PC-9 (cell line): ENCODE measurements at regions not wholly inside any gene's neighbourhood (a gene's known extent, or its start where the extent isn't known, plus 50 kb on each side); places are given as distances from the start of the nearest gene placed in this dataset.

Experiments
- BruUV-seq: library from RNA; stranded (reverse); fragments of 400-500 nt; replicated peaks from 2 replicates; lab custom pipeline; 2021; lab: Mats Ljungman, UMichigan
- CTCF ChIA-PET: fragments of 300-600 bp; sonication (Branson Sonifier 250); formaldehyde crosslinking; loops from one replicate; lab custom pipeline; 2022; ENCODE audit warnings: antibody characterized with exemption; lab: Charles Lee
- POLR2A ChIA-PET: fragments of 300-600 bp; sonication (Branson Sonifier 250); formaldehyde crosslinking; loops from one replicate; lab custom pipeline; 2022; ENCODE audit warnings: antibody characterized with exemption; ENCODE audit not compliant: unreplicated experiment; lab: Charles Lee
- DNase-seq, 2 experiments: peaks; one replicate each; pipeline versions ENCODE4 v3.0.0 to v3.0.0-alpha.2; 2015 to 2022; ENCODE audit warnings: mixed read lengths in 1 of 2
- H2AFZ ChIP-seq: fragments of 200-600 bp; sonication (generic); 2 replicates; pipeline ENCODE4 v1.8.1; 2017; ENCODE audit warnings: antibody characterized with exemption
- H3F3A ChIP-seq: fragments of 200-600 bp; sonication (generic); 2 replicates; pipeline ENCODE4 v1.8.1; 2017; ENCODE audit warnings: antibody characterized with exemption, mild to moderate bottlenecking, low read depth; ENCODE audit not compliant: insufficient read depth
- H3K27ac ChIP-seq: fragments of 200-600 bp; sonication (generic); 2 replicates; pipeline ENCODE4 v1.6.1; 2016; ENCODE audit warnings: mixed run types
- H3K27me3 ChIP-seq: fragments of 200-600 bp; sonication (generic); 2 replicates; pipeline ENCODE4 v1.6.1; 2016; ENCODE audit warnings: low read depth, mixed run types; ENCODE audit not compliant: insufficient read depth
- H3K36me3 ChIP-seq: fragments of 200-600 bp; sonication (generic); 2 replicates; pipeline ENCODE4 v1.6.1; 2016; ENCODE audit warnings: low read depth, mixed run types
- H3K4me1 ChIP-seq: fragments of 200-600 bp; sonication (generic); replicated peaks from 2 replicates; pipeline ENCODE4 v1.6.1; 2016; ENCODE audit warnings: mixed run types; ENCODE audit not compliant: insufficient read depth
- H3K4me2 ChIP-seq: fragments of 200-600 bp; sonication (generic); 2 replicates; pipeline ENCODE4 v1.6.1; 2017; ENCODE audit warnings: mixed run types
- H3K4me3 ChIP-seq: fragments of 200-600 bp; sonication (generic); 2 replicates; pipeline ENCODE4 v1.6.1; 2016; ENCODE audit warnings: mixed run types
- H3K79me2 ChIP-seq: fragments of 200-600 bp; sonication (generic); 2 replicates; pipeline ENCODE4 v1.6.1; 2017; ENCODE audit warnings: low read depth, mixed run types
- H3K9me2 ChIP-seq: fragments of 200-600 bp; sonication (generic); 2 replicates; pipeline ENCODE4 v1.8.1; 2017; ENCODE audit warnings: mild to moderate bottlenecking; ENCODE audit not compliant: insufficient read depth
- H3K9me3 ChIP-seq: fragments of 200-600 bp; sonication (generic); 2 replicates; pipeline ENCODE4 v1.8.1; 2016; ENCODE audit warnings: low read depth; ENCODE audit not compliant: insufficient read depth
- H4K20me1 ChIP-seq: fragments of 200-600 bp; sonication (generic); 2 replicates; pipeline ENCODE4 v1.8.1; 2017; ENCODE audit not compliant: insufficient read depth
- EZH2 ChIP-seq: fragments of 200-600 bp; sonication (generic); IDR thresholded peaks from 2 replicates; pipeline ENCODE4 v1.8.0; 2017; ENCODE audit warnings: antibody characterized with exemption, low read depth
- intact Hi-C: fragments of 100-400 bp; cut with micrococcal nuclease; formaldehyde crosslinking; loops from one replicate; pipeline ENCODE4 v1.10.0; 2022; ENCODE audit not compliant: unreplicated experiment
- TF ChIP-seq, protein P1 (sequence below): fragments of 200-600 bp; sonication (generic); conservative IDR thresholded peaks from 2 replicates; pipeline ENCODE4 v1.6.1; 2017; ENCODE audit warnings: mixed run types, antibody characterized with exemption, mild to moderate bottlenecking, moderate library complexity

DNA sequence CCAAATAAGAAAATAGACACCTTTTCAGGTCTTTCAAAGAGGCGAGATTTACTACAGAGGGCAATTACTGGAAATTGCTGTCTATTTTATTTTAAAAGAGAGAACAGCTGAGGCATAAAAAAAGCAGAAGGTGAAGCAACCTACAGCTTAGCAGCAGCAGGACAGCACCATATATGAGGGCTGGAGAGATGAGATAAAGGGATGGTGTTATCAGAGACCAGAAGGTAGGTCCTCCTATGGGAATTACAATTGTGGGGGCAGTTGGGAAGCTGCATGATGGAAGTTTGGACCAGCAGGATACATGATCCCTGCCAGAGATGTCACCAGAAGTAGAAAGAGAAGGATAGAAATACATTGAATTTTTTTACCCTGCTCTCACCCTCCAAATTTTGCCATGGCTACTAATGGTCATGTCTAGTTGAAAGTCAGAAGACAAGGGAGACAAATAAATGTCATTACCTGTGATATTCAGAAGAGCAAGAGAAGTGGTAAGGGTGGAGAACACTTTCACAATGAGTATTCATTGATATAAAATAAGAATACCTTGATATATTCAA lies 77.2 kb upstream of the CALCR start:
- Histone ChIP-seq H3K4me3 (no peak overlapping the region), H3K27ac (no peak overlapping the region), H3K27me3 (no peaks in the 10 kb centered on the region), H3K9me2 (no peaks in the 10 kb centered on the region), H3K4me1 (no peaks in the 10 kb centered on the region), H2AFZ (no peak overlapping the region), H3K36me3 (no peaks in the 10 kb centered on the region), H3K9me3 (no peaks in the 10 kb centered on the region), H4K20me1 (no peaks in the 10 kb centered on the region), H3K79me2 (no peaks in the 10 kb centered on the region), H3F3A (no peaks in the 10 kb centered on the region), H3K4me2 (no peak overlapping the region)
- POLR2A ChIA-PET = no interaction called here
- no peak for DNase-seq
- intact Hi-C loops = no loop called here
- CTCF ChIA-PET = no interaction called here
- TF ChIP-seq, protein P1, sequence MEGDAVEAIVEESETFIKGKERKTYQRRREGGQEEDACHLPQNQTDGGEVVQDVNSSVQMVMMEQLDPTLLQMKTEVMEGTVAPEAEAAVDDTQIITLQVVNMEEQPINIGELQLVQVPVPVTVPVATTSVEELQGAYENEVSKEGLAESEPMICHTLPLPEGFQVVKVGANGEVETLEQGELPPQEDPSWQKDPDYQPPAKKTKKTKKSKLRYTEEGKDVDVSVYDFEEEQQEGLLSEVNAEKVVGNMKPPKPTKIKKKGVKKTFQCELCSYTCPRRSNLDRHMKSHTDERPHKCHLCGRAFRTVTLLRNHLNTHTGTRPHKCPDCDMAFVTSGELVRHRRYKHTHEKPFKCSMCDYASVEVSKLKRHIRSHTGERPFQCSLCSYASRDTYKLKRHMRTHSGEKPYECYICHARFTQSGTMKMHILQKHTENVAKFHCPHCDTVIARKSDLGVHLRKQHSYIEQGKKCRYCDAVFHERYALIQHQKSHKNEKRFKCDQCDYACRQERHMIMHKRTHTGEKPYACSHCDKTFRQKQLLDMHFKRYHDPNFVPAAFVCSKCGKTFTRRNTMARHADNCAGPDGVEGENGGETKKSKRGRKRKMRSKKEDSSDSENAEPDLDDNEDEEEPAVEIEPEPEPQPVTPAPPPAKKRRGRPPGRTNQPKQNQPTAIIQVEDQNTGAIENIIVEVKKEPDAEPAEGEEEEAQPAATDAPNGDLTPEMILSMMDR = no peak
- TF ChIP-seq EZH2 = no peak
- BruUV-seq = no TSS peak

DNA sequence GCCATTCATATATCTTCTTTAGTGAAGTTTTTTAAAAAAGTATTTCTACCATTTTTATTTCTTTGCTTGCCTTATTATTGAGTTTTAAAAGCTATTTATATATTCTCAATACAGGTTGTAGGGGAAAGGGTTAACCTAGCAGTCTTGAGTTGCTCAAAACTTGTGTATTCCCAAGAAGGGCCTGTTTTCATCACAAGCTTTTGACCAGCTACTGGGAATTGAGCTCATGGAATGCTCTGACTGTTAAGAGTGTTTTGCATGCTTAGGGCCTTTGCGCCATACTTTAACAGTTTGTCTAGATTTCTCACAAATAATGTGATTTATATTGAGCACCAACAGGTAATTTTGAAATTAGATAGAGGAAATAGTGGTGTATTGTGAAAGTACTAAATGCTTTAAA lies 72.0 kb upstream of the CALCR start:
- Histone ChIP-seq H3K4me3 (no peak overlapping the region), H3K9me3 (no peaks in the 10 kb centered on the region), H3F3A (no peaks in the 10 kb centered on the region), H3K27me3 (no peaks in the 10 kb centered on the region), H3K27ac (no peak overlapping the region), H3K9me2 (peaks cover 3% of the 10 kb centered on the region; the same call in 1 of the 2 replicates), H3K4me2 (no peak overlapping the region), H2AFZ (no peak overlapping the region), H3K36me3 (no peaks in the 10 kb centered on the region), H4K20me1 (no peaks in the 10 kb centered on the region), H3K4me1 (no peaks in the 10 kb centered on the region), H3K79me2 (no peaks in the 10 kb centered on the region)
- CTCF ChIA-PET = no interaction called here
- TF ChIP-seq EZH2 = no peak
- TF ChIP-seq, protein P1 = no peak
- POLR2A ChIA-PET = no interaction called here
- DNase-seq = no peak
- BruUV-seq = no TSS peak
- intact Hi-C loops = no loop called here

DNA sequence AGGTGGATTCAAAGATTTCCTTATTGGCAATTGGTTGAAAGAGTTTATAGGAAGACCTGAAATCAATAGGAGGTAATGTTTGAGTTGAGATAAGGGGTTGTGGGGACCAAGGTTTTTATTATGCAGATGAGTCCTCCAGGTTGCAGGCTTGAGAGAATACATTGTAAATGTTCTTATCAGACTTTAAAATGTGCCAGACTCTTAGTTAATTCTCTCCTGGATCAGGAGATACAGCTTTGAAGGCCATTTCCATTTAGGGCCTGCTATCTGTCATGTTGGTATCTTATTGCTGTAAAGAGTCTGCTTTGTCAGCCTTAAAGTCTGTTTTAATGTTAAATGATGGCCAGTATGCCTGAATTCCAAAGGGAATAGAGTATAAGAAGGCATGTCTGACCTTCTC lies 61.8 kb upstream of the CALCR start:
- Histone ChIP-seq H3K9me2 (no peaks in the 10 kb centered on the region), H4K20me1 (no peaks in the 10 kb centered on the region), H3K36me3 (no peaks in the 10 kb centered on the region), H3K4me2 (no peak overlapping the region), H3K27ac (no peak overlapping the region), H3F3A (no peaks in the 10 kb centered on the region), H3K4me3 (no peak overlapping the region), H3K79me2 (no peaks in the 10 kb centered on the region), H3K4me1 (no peaks in the 10 kb centered on the region), H2AFZ (no peak overlapping the region), H3K9me3 (no peaks in the 10 kb centered on the region), H3K27me3 (no peaks in the 10 kb centered on the region)
- no TSS peak for BruUV-seq
- CTCF ChIA-PET = no interaction called here
- intact Hi-C loops = no loop called here
- DNase-seq = no peak
- no peak for TF ChIP-seq EZH2
- TF ChIP-seq, protein P1 = no peak
- POLR2A ChIA-PET = no interaction called here
